Stimulated activated CD4-positive, alpha-beta T cell treated with anti-CD3 and anti-CD28 coated beads, Interleukin-12 subunit alpha, Interleukin-12 subunit beta, amount 100 ng/mL, for 48 hours (primary cell): ENCODE measurements at regions not wholly inside any gene's neighbourhood (a gene's known extent, or its start where the extent isn't known, plus 50 kb on each side); places are given as distances from the start of the nearest gene placed in this dataset.
A peak's percentile ranks its signal among the peaks of the same experiment; 100 is the strongest.

Experiments used
- DNase-seq, 3 donors: peaks; one replicate each; pipeline ENCODE4 v3.0.0-alpha.2; 2020; ENCODE audit warnings: low read depth in 2 of 3, low spot score in 1 of 3

GRCh38 chr13:29934531-29935308 is 84.3 kb upstream of the UBL3 start:
- DNase-seq = no peak

DNA sequence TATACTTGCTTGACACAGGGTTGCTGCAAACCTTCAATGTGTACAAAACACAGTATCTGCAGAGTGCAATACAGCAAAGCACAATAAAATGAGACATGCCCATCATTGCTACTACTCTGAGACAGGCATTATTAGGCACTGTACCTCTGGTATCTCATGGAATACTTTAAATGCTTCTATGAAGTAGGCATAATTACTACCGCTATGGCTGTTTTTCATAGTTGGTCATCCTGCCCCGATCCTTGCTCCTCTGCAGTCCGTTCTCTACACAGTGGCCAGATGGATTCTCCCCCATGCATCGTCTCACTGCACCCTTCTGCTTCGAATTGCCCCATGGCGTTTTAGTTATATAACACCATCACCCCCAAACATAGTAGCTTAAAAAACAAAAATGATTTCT is 83.0 kb upstream of the UBL3 start:
- DNase-seq = no peak

DNA sequence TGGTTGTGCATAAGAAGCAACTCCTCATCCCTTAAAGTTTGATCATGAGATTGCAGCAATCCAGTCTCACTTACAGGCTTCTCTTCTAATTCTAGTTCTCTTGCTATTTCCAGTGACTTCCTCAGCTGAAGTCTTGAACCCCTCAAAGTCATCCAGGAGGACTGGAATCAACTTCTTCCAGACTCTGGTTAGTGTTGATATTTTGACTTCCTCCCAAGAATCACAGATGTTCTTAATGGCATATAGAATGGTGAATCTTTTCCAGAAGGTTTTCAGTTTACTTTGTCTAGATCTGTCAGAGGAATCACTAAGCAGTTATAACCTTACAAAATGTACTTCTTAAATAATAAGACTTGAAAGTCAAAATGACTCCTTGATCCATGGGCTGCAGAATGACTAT is 81.3 kb upstream of the UBL3 start:
- DNase-seq = no peak

GRCh38 chr13:29929062-29929847 is 78.8 kb upstream of the UBL3 start:
- DNase-seq = no peak

DNA sequence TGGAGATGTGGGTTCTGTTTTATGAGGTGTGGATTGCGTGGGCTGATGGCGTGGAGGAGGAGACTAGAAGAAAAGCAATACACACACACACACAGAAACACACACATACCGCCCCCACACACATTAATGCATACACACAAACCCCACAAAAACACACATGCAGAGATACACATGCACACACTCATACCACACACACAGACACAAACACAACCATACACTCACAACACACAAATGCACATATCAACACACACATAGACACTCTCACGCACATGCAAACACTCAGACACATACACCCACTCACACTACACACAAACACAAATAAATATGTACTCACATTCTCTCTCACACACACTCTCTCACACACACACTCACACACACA is 75.7 kb upstream of the UBL3 start:
- DNase-seq = no peak

DNA sequence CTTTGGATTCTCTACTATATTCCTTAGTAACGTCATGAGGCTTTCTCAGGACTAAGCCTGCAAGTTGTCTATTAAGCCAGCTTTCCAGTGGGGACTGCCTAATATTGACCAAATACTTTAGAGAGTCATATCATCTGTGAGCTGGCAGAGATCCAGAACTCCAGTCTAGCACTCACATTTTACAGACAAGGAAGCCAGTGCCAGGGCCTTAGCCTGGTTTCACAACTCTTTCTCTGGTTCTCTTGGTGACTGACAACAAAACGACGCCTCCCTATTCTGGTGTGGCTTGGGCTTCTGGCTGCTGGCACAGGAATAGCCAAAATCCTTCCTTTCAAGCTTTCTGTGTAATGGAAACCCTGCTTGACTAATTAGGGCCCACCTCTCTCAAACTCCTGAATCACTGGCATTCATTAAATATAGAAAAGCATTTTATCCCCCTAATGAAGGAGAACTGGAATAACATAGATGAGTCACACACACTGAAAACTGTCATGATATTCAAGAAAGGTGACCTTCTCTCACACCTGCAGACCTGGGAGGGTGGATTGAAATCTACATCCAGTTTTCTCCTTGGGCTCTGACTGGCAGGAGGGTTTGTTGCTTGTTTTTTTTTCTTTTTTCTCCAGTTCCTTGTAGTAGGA is 75.2 kb upstream of the UBL3 start:
- DNase-seq = no peak

- no peak for DNase-seq
Observed at GRCh38 chr13:29924482-29925350, 74.3 kb upstream of the UBL3 start.

DNA sequence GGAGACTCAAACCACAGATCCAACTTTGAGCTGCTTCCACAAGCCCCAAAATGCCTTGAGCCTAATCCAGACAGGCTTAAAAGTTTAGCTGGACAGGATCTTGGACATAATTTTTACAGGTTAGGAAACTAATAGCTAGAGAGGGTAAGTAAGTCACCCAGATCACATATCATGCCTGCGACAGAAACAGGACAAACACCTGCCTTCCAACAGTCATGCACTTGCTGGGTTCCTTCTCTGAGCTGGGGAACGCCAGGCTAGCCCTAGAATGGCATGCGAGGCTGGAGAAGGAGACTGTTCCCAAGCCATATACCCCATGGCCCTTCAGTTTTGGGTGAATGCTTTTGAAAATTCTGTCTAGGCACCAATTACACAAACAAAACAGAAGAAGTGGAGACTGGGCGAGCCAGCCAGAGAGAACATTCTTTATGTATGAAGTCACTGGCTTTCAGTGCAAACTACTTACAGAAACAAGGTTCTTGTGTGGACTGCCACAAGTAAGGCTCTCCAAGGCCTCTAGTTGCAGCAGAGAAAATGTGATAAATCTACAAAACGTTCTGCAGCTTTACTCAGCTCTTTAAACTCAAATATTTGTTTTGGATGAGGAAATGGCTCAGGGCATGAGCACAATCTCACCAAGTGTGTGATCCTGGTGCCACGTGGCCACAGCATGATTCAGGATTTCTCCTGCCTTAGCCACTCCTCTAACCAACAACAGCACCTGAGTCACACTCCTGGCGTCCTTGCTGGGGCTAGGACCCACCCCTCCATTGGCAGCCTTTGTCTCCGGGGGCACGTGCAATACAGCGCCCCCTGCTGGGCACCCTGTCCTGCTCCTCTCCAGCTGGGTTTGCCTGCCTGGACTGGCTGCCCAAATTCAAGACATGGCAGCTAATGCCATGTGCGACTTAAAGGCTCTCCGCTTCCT is 73.4 kb upstream of the UBL3 start:
- DNase-seq = peak; percentile 51 to 66 (median 51)

- DNase-seq = no peak
Observed at GRCh38 chr13:29922896-29923295, 72.5 kb upstream of the UBL3 start.

- DNase-seq = no peak
Observed at GRCh38 chr13:29922281-29922821, 71.9 kb upstream of the UBL3 start.

GRCh38 chr13:29921542-29921941 is 71.1 kb upstream of the UBL3 start:
- DNase-seq = no peak

DNA sequence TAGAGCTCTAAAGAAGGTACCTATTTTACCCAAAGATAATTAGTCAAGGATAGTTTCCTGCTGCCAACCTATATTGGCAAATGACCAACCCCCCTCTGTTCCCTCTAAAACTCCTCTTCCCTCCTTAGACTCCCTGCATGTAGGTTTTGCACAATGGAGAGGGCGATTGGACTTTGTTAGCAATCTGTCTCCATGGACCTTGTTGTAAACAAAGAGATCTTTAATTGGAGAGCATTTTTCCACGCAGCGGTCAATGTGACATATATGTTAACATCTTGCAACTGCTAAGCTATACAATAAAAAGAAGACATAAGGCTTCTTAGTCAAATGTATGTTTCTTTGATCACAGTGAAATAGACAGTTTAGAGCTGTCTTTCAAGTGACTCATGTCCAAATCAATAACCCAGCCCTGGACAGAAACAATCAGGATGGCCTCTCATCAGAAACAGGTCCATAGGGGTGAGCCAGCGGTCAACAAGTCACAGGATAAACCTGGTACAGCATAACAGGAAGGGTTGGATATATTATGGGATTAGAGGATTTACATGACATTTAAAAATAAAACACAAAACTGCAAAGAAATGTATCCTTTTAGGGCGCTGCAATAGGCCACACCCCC is 69.7 kb upstream of the UBL3 start:
- DNase-seq = no peak

DNA sequence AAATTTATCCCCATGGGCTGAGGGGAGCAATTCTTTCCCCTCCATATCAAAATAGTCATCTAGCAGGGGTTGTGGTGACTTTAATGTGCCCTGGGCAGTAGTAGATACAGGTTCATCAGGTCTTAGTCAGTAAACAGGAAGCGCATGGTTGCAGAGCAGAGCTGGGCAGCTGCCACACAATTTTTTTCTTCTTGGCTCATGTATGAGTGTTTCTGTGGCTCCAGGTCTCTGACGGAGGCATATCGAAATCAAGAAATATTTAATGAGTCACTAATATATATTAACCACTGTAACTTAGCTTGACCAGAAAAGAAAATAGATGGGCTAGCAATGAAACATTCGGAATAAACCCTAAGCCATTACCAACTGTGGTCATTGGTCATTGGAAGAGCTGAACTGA is 68.4 kb upstream of the UBL3 start:
- DNase-seq = no peak

- DNase-seq = no peak
Observed at GRCh38 chr13:29917650-29918049, 67.2 kb upstream of the UBL3 start.

DNA sequence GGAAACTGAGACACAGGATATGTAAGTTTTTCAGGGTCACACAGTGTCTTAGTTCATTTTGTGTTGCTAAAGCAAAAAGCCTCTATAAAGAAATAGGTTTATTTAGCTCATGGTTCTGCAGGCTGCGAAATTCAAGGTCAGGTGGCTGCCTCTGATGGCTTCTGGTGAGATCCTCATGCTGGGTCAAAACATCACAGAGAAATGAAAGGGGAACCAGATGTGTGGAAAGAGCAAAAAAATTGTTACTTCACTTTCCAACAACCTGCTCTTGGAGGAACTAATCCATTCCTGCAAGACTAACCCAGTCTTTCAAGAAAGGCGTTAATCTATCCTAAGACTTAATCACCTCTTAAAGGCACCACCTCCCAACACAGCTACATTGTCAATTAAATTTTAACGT is 64.2 kb upstream of the UBL3 start:
- no peak for DNase-seq

GRCh38 chr13:29911781-29912418 is 61.5 kb upstream of the UBL3 start:
- DNase-seq = no peak

DNA sequence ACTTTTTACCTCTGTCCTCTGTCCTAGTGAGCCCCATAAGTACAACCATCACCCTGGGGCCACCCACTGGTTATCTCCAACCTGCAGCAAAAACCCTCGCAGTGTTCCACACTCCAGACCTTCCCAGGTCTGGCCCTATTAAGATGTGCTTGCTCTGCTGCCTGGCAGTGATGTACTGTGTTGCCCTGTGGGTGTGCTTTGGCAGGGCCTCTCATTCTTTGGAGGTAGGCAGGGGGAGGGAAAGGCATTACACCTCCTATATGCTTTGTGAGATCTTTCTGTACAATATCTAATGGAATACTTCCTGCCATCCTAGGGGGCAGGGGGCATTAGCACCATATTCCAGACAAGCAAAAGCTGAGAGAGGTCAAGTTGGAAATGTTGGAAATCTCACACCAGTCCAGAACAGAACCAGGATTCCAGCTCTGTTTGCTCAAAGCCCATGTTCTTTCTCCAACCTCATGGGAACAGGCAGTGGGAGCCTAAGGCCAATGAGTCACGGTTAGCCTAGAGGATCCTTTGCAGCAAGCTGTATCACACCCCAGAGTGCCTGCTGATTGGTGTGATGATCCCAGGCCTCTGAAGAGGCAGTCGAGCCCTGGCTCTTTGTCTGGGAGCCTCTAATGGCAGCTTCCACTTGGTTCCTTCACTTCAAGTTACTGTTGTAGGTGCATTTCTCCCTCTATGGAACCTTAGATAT is 59.7 kb upstream of the UBL3 start:
- DNase-seq = no peak

- no peak for DNase-seq
Observed at GRCh38 chr13:29909081-29909730, 58.8 kb upstream of the UBL3 start.
